Tibial nerve (tissue), 3 donors: ENCODE measurements at regions not wholly inside any gene's neighbourhood (a gene's known extent, or its start where the extent isn't known, plus 50 kb on each side); places are given as distances from the start of the nearest gene placed in this dataset.

Experiments
- POLR2A ChIP-seq, 2 donors: fragments of 450-650 bp; IDR thresholded peaks; one replicate each; pipeline ENCODE4 v1.6.1; 2017; ENCODE audit warnings: antibody characterized with exemption in 2 of 2, mild to moderate bottlenecking in 2 of 2, moderate library complexity in 2 of 2
- TF ChIP-seq, protein P1 (sequence below), 5 experiments: fragments of 200-600 bp in 3 of 5; fragments of 450-650 bp in 2 of 5; sonication (generic) in 3 of 5; IDR thresholded peaks; one replicate each; pipeline ENCODE4 v1.5.1; 2016 to 2019; ENCODE audit warnings: antibody characterized with exemption in 5 of 5, mild to moderate bottlenecking in 3 of 5, moderate library complexity in 2 of 5

DNA sequence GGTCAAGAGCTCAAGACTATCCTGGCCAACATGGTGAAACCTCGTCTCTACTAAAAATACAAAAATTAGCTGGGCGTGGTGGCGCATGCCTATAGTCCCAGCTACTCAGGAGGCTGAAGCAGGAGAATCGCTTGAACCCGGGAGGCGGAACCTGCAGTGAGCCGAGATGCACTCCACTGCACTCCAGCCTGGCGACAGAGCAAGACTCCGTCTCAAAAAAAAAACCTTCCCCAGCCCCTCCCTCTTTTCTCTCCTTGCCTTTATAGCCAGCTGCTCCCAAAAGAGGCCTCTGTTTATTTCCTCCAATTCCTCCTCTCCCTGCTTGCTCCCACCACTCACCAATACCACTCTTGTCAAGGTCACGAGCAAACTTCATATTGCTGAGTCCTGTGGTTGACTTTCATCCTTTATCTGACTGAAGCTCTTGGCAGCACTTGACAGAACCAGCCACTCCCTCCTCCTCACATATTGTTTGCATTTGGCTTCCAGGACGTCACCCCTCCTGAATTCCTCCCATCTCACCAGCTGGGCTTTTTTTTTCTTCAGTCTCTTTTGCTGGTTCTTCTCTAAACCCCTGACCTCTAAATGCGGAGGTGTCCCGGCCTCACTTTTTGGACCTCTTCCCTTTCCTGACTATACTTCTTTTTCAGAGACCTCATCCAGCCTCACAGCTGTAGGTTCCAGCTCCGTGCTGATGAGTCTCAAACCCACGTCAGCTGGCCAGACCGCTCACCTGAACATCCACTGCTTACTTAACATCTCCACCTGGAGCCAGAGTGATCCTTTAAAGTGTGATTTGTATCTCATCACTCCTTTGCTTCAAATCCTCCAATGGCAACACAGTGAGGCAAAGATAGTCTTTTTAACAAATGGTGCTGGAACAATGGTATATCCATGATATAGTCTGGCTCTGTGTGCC lies 84.6 kb upstream of the CAB39 start:
- TF ChIP-seq, protein P1, sequence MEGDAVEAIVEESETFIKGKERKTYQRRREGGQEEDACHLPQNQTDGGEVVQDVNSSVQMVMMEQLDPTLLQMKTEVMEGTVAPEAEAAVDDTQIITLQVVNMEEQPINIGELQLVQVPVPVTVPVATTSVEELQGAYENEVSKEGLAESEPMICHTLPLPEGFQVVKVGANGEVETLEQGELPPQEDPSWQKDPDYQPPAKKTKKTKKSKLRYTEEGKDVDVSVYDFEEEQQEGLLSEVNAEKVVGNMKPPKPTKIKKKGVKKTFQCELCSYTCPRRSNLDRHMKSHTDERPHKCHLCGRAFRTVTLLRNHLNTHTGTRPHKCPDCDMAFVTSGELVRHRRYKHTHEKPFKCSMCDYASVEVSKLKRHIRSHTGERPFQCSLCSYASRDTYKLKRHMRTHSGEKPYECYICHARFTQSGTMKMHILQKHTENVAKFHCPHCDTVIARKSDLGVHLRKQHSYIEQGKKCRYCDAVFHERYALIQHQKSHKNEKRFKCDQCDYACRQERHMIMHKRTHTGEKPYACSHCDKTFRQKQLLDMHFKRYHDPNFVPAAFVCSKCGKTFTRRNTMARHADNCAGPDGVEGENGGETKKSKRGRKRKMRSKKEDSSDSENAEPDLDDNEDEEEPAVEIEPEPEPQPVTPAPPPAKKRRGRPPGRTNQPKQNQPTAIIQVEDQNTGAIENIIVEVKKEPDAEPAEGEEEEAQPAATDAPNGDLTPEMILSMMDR (IDR thresholded peaks at IDR 0.05): no peak
- no peak for TF ChIP-seq POLR2A (IDR thresholded peaks at IDR 0.05)
